NCI-H748 (cell line): ENCODE measurements at regions not wholly inside any gene's neighbourhood (a gene's known extent, or its start where the extent isn't known, plus 50 kb on each side); places are given as distances from the start of the nearest gene placed in this dataset.
A peak's percentile ranks its signal among the peaks of the same experiment; 100 is the strongest.

ENCODE experiments used
- DNase-seq: peaks from one replicate; lab custom pipeline; 2025; ENCODE audit not compliant: unreplicated experiment; lab: John Stamatoyannopoulos, UW

- no peak for DNase-seq
Observed at GRCh38 chr4:30281986-30282385, 438.2 kb upstream of the PCDH7 start.

- no peak for DNase-seq
Observed at GRCh38 chr4:30283336-30283735, 436.8 kb upstream of the PCDH7 start.

DNA sequence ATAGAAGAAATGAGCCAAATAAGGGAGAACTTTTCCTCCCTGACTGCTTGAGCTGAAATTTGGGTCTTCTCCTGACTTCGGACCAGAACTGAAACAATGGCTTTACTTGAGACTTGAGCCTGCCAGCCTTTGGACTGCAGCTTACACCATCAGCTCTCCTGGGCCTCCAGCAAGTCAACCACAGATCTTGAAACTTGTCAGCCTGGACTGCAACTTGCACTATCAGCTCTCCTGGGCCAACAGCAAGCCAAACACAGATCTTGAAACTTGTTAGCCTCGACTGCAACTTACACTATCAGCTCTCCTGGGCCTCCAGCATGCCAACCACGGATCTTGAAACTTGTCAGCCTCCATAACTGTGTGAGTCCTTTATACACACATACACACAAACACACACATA is 425.9 kb upstream of the PCDH7 start:
- no peak for DNase-seq

DNA sequence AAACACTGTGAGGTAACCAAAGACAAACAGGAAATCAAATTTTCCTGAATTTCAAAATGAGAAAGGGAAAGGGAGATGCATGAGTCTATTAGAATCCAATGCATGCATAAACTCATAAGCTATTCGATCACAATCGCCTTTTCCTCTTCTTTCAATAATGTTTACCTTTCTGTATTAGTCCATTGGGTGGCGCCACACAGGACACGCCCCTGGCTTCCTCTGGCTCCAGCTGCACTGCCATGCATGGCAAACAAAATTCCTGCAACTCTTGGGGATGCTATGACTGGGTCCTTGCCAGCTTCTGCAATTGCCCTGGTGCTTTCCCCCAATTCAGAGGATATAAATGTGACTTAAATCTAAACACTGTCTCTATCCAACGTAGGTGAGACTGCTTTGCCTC is 424.5 kb upstream of the PCDH7 start:
- DNase-seq = peak; percentile 8

DNA sequence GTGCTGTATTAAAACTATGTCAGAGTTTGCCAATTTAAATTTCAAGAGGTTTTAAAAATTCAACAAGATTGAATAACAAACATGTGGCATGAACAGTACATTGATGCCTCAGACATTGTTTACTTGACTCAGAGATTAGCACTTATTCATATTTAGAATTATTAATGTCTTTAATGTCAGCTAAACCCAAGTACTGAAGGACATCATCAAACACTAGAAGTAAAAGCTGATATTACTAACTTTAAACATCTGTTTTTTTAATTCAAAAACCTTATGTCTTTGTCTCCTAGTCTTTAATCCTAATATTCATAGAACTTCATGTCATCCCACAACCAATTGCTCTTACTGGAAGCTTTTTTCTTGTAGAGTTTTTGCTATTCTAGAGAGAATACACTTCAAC is 406.2 kb upstream of the PCDH7 start:
- DNase-seq = no peak

DNA sequence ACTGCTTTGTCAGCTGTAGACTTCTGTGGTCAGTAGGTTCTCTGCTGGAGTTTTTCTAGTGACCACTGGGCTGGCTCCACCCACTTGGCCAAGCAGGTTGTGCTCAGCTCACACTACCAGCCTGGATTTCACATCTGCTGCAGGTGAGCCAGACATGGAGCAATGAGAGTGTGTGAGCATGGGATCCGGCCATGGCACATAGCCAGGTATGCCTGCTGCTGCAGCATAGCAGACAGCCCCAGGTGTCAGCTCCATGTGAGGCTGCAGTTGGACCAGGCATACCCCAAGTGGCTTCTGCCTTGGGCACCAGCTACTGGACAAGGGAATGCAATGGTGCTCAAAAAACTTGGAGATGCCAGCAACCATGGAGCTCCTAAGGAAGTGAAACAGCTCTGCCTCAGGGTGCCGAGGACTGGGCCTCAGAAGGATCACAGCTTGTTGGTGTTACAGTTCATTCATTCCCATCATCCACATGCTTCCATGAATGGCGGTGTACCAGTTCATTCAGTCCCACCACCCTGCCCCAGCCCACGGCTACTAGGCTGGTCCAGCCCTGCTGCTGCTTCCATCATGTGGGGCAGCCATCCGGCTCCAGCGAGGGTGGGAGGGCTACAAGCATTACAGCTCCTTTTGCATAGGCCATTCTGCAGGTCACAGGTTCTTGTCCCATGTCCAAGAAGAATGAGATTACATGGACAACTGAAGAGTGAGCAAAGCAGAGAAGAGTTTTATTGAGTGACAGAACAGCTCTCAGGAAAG is 389.1 kb upstream of the PCDH7 start:
- no peak for DNase-seq

- no peak for DNase-seq
Observed at GRCh38 chr4:30341731-30342130, 378.4 kb upstream of the PCDH7 start.

- no peak for DNase-seq
Observed at GRCh38 chr4:30350288-30350687, 369.9 kb upstream of the PCDH7 start.

GRCh38 chr4:30354605-30355004 is 365.6 kb upstream of the PCDH7 start:
- DNase-seq = no peak

- DNase-seq = no peak
Observed at GRCh38 chr4:30362436-30362835, 357.7 kb upstream of the PCDH7 start.

DNA sequence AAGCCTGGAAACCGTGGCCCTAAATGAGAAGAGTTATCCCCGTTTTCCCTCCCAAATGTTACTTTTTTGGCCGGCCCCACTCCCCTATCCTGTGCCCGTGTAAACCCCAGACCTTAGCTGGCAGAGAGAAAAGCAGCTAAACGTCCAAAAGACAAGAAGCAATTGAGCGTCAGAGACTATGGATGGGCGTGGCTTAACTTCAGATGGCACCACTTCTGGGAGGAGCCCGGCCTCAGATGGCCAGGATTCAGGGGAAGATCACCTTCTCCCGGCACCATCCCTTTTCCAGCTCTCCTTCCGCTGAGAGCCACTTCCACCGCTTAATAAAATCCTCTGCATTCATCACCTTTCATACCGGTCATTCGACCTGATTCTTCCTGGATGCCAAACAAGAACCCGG is 350.1 kb upstream of the PCDH7 start:
- DNase-seq = no peak

GRCh38 chr4:30380404-30380998 is 339.7 kb upstream of the PCDH7 start:
- DNase-seq = peak; percentile 43

GRCh38 chr4:30385650-30386049 is 334.5 kb upstream of the PCDH7 start:
- no peak for DNase-seq

- DNase-seq = no peak
Observed at GRCh38 chr4:30386266-30386895, 333.8 kb upstream of the PCDH7 start.

DNA sequence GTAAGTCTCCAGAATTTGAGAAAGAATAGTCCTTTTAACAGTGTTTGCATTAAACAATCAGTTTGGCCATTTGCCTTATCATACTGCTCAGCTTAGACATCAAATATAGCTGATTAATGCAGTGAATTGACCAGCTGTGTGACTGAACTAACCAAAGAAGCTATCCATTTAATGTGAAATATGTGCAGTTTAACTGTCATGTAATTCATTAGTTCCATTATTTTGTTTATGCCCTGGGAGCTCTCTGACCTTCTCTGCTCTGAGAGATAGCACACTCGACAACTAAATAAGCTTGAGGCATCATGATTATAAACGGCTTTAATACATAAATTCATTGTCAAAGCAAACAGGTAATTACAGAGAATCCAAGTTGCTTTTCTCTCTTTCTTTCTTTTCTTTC is 324.3 kb upstream of the PCDH7 start:
- no peak for DNase-seq

- no peak for DNase-seq
Observed at GRCh38 chr4:30396772-30397475, 323.2 kb upstream of the PCDH7 start.

DNA sequence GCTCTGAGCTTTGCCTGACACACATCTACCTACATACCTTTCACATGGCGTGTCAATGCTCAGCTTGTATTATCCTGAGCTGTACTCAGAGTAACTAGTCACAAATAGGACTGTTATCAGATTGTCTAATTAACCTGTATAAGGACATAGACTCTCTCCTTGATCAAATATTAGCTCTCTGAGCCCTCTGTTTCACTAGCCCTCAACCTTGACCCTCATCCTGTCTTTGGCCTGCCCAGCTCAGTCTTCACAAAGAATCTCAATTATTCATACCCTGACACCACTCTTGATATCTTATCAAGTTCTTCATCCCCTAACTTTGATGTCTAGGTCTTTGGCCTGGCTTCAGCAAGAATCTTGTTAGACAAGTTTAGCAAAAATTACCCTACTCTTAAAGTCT is 320.7 kb upstream of the PCDH7 start:
- no peak for DNase-seq

DNA sequence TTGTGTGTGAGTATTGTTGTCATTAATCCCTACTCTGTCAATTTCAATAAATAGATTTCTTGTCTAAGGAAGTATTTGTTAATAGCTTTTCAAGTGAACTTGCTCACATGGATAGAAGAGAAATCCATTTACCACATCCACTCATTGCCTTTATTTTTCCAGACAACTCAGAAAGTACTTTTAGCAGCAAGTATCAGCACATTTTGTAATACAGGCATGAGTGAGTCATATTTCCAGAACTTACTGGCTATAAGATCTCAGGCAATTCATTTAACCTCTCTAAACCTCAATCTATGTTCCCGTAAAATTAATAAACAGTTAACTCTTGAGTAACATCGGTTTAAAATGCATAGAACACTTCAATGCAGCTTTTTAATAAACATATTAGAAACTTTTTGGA is 317.9 kb upstream of the PCDH7 start:
- DNase-seq = no peak

GRCh38 chr4:30413915-30414314 is 306.3 kb upstream of the PCDH7 start:
- no peak for DNase-seq

GRCh38 chr4:30416547-30416946 is 303.6 kb upstream of the PCDH7 start:
- DNase-seq = no peak

GRCh38 chr4:30427932-30428331 is 292.2 kb upstream of the PCDH7 start:
- no peak for DNase-seq
